GM18951 (cell line): ENCODE measurements at regions not wholly inside any gene's neighbourhood (a gene's known extent, or its start where the extent isn't known, plus 50 kb on each side); places are given as distances from the start of the nearest gene placed in this dataset.

Source experiments
- POLR2A ChIP-seq: IDR thresholded peaks from 4 replicates; pipeline ENCODE4 v1.6.1; 2011; ENCODE audit warnings: mild to moderate bottlenecking; ENCODE audit not compliant: insufficient read length, insufficient read depth; ENCODE audit errors: extremely low read depth
- in situ Hi-C: fragments of 300-500 bp; cut with MboI; formaldehyde crosslinking; loops from one replicate; pipeline ENCODE4 v1.12.0; 2022; ENCODE audit warnings: low sequenced_read_pairs, mixed read lengths, inconsistent platforms; ENCODE audit not compliant: unreplicated experiment

DNA sequence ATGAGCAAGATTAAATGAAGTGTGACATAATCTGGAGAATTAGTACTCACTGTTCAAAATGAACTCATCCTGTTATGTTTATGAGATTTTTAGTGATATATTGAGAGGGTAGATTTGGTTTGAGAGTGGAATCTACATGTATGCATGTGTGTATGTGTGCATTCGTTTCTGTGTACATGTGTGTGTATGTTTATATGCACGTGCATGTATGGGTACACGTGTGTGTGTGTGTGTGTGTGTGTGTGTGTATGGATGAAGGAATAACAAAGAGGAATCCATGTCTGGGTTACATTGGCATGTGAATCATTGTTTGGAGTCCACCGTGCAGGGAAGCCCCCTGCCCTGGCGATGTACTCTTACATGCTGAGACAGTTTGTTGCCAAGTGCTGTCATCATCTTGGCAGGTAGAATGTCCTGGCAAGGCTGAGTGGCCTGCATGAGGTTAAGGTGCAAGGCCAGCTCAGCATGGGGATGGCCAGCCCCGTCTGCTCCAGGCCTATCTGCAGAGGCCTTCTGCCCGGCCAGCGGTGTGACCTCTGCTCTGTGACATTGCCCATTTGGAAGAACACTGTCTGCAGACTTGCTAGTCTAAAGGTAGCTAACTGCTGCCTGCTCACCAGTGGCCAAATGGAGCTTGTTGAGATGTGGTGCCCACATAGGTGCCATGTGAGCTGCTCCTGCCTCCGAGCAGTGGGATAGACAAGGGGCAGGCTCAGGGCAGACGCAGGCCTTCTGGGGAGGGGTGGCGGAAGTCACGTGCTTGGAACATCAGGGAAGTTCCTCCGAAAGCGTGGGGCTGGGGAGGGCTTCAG lies 222.3 kb downstream of the TEX29 start:
- no peak for TF ChIP-seq POLR2A
- in situ Hi-C loops: no loop called here

DNA sequence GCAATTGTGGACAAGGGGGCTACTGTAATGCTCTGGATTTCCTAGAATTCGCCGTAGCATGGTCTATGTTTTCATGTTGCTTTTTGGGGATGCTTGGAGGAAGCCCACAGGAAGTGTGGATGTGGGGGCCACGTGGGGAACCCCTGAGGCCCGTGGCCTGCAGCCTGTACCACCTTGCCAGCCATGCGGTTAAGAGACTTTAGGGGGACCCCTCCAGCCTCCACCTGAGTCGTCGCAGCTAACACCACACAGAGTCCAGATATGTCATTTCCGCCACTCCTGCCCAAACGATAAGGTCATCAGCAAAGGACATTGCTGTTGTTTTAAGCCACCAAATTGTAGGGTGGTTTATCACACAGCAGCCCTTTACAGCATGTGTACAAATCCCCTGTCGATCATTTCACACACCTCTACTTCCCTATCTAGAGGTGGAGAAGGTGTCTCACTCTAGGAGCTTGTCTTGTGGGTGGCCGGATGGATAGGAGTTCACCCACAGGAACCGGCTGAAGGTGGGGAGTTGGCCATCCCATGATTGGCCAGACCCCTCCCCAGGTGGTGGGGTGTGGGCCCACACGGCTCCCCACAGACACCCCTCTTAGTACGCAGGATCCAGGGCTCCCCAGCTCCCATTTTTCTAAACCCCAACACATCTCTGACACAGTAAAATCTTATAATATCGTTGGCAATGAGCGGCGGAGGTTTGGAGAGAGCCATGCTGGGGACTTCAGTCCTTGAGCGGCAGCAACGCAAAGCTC lies 226.7 kb downstream of the TEX29 start:
- TF ChIP-seq POLR2A: no peak
- in situ Hi-C loops: no loop called here

DNA sequence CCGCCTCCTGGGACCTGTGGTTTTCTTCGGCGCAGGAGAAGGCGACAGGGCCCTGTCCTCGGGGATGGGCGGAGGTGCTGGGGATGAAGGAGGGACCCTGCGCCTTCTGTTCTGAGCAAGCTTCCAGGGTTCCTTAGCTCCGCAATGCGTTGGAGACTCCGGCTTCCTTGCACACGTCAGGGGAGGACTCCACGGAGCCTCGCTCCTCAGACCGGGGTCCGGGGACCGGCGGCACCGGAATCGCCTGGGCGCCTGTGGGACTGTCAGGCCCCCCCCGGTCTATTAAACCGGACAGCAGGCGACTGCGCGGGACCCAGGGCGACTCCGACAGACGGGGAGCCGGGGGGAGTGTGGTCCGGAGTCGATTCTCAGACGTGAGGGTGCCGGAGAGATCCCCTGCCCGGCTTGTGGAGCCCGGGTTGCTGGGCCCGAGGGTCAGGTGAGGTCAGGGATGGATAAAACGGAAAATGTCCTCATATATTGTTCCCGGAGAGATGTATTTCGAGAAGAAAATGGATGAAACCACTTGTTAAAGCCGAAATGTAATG lies 227.4 kb downstream of the TEX29 start:
- in situ Hi-C loops: no loop called here
- no peak for TF ChIP-seq POLR2A

DNA sequence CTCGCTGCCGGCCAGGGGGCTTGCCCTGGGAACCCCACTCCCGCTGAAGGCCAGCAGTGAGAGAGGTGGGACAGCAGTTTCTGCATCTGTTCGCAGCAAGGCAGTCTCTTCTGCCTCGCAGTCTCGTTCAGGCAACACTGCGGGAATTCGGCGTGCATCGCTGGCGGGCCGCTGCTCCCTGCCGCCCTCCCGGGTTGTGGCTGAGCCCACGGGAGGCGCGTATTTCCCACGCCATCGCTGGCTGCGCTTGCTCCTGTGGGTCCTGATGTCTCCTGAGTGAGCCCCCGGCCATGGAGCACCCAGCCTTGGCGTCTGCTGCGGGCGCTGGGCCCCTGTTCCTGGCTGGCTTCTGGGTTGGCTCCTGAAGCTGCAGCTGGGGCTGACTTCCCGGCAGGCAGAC lies 227.9 kb downstream of the TEX29 start:
- in situ Hi-C loops: no loop called here
- no peak for TF ChIP-seq POLR2A

DNA sequence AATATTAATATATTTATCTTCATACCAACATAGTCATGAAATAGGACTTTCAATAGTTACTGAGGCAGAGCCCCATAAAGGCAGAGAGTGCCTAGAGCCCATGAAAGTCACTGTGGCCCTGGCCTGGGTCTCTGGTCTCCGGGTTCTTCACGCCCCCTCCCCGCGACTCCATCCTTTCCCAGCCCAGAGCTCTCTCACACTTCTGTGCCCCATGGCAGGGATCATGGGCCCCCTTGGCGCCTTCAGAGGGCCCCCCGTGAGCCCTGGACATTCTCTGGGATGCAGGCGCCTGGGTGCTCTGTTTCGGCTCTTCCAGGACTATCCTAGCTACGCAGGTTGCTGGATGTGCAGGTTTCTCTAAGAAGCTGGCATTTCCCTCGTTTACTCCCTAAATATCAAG lies 228.4 kb downstream of the TEX29 start:
- TF ChIP-seq POLR2A: no peak
- in situ Hi-C loops: no loop called here

DNA sequence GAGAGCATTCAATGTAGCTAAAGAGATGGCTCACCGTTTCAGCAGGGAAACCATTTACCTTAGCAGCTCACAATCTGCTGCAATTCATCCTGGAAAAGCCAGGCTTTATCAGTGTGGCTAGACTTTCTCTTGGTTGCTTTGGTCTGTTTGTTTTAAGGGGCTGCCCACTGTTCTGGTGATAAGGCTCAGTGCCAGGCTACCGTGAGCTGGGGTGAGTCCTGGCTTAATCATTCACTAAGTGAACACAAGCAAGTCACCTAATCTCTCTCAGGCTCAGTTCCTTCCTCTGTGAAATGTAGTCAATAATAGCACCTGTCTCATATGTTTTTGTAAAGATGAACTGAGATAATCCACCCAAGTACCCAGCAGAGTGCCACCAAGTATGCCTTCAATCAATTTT lies 229.0 kb downstream of the TEX29 start:
- no peak for TF ChIP-seq POLR2A
- in situ Hi-C loops: no loop called here

DNA sequence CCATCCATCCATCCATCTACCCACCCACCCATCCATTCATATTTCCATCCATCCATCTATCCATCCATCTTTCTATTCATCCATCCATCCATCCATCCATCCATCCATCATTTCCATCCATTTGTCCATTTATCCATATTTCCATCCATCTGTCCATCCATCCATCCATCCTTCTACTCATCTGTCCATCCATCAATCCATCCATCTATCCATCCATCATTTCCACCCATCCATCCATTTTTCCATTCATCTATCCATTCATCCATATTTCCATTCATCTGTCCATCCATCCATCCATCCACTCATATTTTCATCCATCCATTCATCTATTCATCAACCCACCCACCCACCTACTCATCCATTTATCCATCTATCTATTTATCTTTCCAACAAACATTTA lies 229.6 kb downstream of the TEX29 start:
- in situ Hi-C loops: no loop called here
- no peak for TF ChIP-seq POLR2A

DNA sequence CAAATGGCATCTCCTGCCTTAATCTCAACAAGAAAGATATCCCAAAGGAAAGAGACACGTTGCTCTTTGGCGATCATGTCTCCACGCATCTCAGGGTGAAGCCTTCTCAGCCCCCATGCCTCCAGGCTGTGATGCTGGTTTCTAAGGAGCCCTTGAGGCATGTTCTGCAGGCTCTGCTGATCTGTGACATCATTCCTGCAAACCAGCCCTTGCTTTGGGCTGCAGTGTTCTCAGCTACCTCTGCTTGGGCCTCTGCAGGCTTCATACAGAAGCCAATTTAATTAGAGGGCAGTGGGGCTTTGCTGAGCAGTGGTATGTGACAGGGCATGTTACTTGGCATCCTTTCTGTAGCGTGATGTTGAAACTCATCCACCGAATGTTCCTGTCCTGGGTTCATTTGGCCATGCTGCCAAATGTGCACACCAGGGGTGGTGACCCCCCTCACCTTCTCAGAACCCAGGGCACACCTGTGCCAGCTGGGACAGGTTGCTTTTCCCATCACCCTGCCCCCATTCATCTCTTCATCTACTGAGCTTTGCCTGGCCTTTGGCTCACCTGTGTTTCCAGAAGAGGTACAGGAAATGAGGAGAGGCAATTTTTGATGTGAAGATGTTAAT lies 230.9 kb downstream of the TEX29 start:
- in situ Hi-C loops: no loop called here
- no peak for TF ChIP-seq POLR2A

DNA sequence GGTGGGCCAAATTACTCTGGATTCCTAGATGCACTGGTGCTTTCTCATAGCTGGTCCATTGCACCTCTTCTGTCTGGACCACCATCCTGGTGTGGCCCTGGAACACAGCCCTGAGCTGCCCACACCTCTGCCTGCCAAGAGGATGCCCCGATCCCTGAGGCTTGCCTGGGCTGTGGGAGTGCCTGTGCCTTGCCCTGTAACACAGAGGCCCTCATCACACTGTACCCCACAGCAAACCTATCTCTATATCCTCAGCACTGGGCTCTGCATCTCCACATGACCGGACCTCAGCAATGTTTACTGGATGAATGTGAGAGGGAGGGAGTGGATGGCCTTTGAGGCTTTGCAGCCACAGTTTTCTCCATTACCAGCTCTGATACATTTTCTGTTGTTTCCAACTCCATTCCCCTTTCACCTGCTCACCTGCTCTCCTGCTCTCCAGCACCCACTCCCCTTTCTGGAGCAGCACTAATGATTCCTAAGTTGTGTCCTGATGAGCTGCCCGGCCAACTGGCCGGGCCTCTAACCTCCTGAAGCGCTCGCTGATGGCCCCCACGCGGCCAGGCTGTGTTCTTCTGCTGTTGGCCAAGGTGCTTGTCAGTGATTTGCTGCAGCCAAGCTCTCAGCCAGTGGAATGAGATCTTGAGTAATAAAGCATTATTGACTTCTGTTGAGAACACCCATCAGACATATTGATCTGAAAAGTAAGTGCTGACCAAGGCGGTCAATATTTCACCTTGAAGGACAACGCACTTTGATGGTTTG lies 232.6 kb downstream of the TEX29 start:
- in situ Hi-C loops: no loop called here
- no peak for TF ChIP-seq POLR2A

DNA sequence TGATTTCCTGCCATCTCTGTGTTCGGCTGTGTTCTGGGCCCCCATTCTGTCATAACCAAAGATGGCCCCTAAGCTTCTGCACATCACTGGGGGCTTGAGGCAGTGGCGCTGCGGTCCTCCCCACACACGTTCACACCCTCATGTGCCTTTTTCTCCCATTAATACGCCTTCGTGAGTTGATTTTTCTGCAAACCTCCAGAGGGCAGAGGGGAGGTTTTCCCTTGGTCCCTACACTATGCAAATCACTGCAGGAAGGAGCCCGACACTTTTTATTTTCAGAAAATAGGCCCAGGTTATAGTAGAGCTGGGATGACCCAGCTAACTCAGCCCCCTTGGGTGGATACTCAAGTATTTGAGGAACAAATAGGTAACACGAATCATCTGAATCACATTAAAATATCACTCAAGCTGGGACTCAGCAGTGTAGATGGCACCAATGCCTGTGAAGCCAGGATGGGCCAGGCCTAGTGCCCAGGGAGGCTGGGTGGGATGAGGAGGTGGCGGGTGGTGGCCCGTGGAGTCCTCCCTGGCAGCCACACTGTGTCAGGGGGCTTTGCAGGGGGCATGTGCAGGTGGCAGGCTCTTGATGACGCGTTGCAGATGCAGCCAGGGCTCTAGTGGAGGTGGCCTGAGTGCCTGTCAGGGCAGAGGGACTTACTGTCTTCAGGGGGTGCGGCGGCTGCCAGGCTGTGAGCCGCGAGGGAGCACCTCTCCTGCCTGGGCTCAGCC lies 234.3 kb downstream of the TEX29 start:
- in situ Hi-C loops: no loop called here
- TF ChIP-seq POLR2A: no peak

DNA sequence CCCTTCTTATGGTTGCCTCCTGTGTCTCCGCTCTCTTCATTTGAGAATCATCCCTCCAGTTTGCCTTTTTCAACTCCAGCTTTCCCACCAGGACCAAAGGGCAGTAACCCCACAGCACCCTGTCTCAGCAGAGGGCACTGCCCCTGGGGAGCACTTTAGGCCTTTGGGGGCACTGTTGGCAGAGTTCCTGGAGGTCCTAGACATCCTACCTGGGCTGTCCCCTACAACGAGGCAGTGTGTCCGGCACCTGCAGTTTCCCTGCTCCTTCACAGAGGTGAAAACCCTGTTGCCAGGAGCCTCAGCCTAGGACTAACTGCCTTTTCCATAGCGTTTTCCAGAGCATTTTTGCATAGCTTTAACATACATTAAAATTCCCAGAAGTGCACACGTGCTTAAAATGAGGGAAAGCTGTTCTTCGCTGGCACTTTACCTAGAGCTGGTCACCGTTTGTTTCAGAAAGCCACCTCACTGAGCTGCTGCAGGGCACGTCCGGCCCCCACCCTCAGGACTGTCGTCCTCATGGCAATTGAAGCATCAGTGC lies 234.9 kb downstream of the TEX29 start:
- in situ Hi-C loops: no loop called here
- no peak for TF ChIP-seq POLR2A

DNA sequence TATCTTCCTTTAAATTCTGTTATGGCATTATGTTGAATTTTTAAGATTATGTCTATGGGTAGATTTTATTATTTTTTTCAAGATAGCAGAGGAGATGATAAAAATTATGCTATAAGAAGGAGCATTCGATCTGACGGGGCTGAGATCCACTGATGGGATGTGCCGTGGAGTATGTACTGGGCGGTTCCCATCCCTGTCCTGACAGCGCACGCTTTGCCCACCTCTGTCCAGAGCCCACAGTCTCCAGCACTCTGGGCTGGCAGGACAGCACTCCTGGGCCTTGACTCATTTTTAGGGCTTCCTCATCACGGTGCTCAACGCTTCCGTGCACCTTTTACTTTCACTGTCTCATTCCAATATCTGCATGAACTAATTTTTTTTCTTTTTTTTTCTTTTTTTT lies 235.5 kb downstream of the TEX29 start:
- in situ Hi-C loops: no loop called here
- no peak for TF ChIP-seq POLR2A

DNA sequence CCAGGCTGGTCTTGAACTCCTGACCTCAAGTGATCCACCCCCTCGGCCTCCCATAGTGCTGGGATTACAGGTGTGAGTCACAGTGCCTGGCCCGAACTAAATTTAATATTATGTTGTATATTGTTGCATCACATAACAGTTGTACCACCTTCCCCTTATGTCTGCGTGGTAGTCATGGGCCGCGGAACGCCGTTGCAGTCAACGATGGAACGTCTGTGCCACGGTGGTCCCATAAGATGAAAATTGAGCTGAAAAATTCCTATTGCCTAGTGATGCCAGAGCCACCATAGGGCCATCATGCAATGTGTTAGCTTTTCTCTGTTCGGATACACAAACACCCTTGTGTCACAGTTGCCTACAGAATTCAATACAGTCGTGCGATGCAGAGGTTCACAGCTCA lies 236.1 kb downstream of the TEX29 start:
- in situ Hi-C loops: no loop called here
- TF ChIP-seq POLR2A: no peak
